SK-N-SH treated with all-trans-retinoic acid at 6 μM for 48 hours (cell line): ENCODE measurements at regions not wholly inside any gene's neighbourhood (a gene's known extent, or its start where the extent isn't known, plus 50 kb on each side); places are given as distances from the start of the nearest gene placed in this dataset.

Experiments
- ESRRG ChIP-seq: fragments of 250-450 bp; sonication (Bioruptor Pico); IDR thresholded peaks from 2 replicates; pipeline ENCODE4 v1.6.1; 2021; ENCODE audit warnings: mild to moderate bottlenecking
- RARB ChIP-seq: fragments of 250-450 bp; sonication (Bioruptor Pico); IDR thresholded peaks from 2 replicates; pipeline ENCODE4 v1.8.0; 2021; ENCODE audit warnings: mild to moderate bottlenecking, moderate library complexity
- TCF4 ChIP-seq: fragments of 250-450 bp; sonication (Bioruptor Pico); IDR thresholded peaks from 2 replicates; pipeline ENCODE4 v1.8.0; 2021; ENCODE audit warnings: mild to moderate bottlenecking, moderate library complexity, borderline replicate concordance
- TOX ChIP-seq: fragments of 250-450 bp; sonication (Bioruptor Pico); IDR thresholded peaks from 2 replicates; pipeline ENCODE4 v1.8.0; 2021; ENCODE audit warnings: mild to moderate bottlenecking, moderate library complexity, borderline replicate concordance
- ZFP3 ChIP-seq: fragments of 250-450 bp; sonication (Bioruptor Pico); IDR thresholded peaks from 2 replicates; pipeline ENCODE4 v1.5.0; 2020; ENCODE audit warnings: mild to moderate bottlenecking, moderate library complexity
- TF ChIP-seq, protein P1 (sequence below): fragments of 250-450 bp; sonication (Bioruptor Pico); IDR thresholded peaks from 2 replicates; pipeline ENCODE4 v1.5.0; 2020; ENCODE audit warnings: mild to moderate bottlenecking, moderate library complexity
- TF ChIP-seq, protein P2 (sequence below): fragments of 250-450 bp; sonication (Bioruptor Pico); IDR thresholded peaks from 2 replicates; pipeline ENCODE4 v1.5.1; 2020; ENCODE audit warnings: low read depth, mild to moderate bottlenecking, moderate library complexity

DNA sequence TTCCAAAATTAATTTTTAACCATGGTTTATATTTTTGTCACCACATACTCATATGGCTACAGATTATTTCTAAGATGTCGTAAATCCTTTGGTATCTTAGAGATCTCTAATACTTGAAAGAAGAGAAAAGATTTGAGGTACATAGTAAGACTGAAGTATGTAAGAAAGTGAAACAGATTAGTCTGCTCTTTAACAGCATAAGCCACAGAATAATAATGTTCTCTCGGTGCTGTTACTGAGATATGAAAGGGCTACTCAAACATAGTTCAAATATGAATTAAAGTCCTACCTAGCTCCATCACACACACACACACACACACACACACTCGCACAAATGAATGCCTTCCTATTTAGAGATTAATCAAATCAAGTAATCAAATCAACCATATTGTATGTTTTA, 274.1 kb upstream of the PCDH18 start:
- TF ChIP-seq, protein P1, sequence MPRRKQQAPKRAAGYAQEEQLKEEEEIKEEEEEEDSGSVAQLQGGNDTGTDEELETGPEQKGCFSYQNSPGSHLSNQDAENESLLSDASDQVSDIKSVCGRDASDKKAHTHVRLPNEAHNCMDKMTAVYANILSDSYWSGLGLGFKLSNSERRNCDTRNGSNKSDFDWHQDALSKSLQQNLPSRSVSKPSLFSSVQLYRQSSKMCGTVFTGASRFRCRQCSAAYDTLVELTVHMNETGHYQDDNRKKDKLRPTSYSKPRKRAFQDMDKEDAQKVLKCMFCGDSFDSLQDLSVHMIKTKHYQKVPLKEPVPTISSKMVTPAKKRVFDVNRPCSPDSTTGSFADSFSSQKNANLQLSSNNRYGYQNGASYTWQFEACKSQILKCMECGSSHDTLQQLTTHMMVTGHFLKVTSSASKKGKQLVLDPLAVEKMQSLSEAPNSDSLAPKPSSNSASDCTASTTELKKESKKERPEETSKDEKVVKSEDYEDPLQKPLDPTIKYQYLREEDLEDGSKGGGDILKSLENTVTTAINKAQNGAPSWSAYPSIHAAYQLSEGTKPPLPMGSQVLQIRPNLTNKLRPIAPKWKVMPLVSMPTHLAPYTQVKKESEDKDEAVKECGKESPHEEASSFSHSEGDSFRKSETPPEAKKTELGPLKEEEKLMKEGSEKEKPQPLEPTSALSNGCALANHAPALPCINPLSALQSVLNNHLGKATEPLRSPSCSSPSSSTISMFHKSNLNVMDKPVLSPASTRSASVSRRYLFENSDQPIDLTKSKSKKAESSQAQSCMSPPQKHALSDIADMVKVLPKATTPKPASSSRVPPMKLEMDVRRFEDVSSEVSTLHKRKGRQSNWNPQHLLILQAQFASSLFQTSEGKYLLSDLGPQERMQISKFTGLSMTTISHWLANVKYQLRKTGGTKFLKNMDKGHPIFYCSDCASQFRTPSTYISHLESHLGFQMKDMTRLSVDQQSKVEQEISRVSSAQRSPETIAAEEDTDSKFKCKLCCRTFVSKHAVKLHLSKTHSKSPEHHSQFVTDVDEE, result no peak
- TF ChIP-seq, protein P2, sequence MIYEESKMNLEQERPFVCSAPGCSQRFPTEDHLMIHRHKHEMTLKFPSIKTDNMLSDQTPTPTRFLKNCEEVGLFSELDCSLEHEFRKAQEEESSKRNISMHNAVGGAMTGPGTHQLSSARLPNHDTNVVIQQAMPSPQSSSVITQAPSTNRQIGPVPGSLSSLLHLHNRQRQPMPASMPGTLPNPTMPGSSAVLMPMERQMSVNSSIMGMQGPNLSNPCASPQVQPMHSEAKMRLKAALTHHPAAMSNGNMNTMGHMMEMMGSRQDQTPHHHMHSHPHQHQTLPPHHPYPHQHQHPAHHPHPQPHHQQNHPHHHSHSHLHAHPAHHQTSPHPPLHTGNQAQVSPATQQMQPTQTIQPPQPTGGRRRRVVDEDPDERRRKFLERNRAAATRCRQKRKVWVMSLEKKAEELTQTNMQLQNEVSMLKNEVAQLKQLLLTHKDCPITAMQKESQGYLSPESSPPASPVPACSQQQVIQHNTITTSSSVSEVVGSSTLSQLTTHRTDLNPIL (CRISPR knock-in tag), result no peak
- TF ChIP-seq TCF4 (CRISPR knock-in tag) (no peak), ESRRG (CRISPR knock-in tag) (no peak), TOX (CRISPR knock-in tag) (no peak), ZFP3 (no peak), RARB (no peak)
